HG03354 (cell line): ENCODE measurements at regions not wholly inside any gene's neighbourhood (a gene's known extent, or its start where the extent isn't known, plus 50 kb on each side); places are given as distances from the start of the nearest gene placed in this dataset.

ENCODE experiments used
- ATAC-seq: cut with Tn5 transposase; IDR thresholded peaks from one replicate; pipeline ENCODE4 v1.9.1; 2021; ENCODE audit warnings: mild to moderate bottlenecking; ENCODE audit not compliant: unreplicated experiment, poor library complexity, severe bottlenecking

GRCh38 chr14:42947991-42948390 lies 1341.3 kb downstream of the LRFN5 start:
- ATAC-seq, result no peak

- ATAC-seq, result no peak
These were observed 1337.6 kb downstream of the LRFN5 start for GRCh38 chr14:42944284-42944683.

DNA sequence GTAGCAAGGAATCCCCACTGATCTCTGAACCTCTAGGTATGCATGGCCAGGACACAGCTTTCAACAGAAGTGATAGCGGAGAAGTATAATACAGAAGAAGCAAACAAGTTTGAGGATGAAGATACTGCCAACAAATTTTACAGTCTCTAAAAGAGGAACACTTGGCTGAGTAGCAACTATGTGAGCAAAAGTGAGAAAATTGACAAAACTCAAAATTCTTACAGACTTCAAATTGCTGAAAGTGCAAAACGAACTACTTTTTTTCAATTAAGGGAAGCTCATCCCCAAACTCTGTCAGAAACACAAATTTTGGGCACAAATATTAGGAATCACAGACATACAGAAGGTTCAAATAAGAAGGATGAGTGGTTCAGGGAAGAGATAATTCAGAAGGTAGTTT lies 1324.6 kb downstream of the LRFN5 start:
- ATAC-seq, result no peak

- no peak for ATAC-seq
These were observed 1323.3 kb downstream of the LRFN5 start for GRCh38 chr14:42929806-42930480.

- no peak for ATAC-seq
These were observed 1320.6 kb downstream of the LRFN5 start for GRCh38 chr14:42927313-42927712.

GRCh38 chr14:42921901-42922300 lies 1315.2 kb downstream of the LRFN5 start:
- ATAC-seq, result no peak

- ATAC-seq, result no peak
These were observed 1311.9 kb downstream of the LRFN5 start for GRCh38 chr14:42918615-42919014.

DNA sequence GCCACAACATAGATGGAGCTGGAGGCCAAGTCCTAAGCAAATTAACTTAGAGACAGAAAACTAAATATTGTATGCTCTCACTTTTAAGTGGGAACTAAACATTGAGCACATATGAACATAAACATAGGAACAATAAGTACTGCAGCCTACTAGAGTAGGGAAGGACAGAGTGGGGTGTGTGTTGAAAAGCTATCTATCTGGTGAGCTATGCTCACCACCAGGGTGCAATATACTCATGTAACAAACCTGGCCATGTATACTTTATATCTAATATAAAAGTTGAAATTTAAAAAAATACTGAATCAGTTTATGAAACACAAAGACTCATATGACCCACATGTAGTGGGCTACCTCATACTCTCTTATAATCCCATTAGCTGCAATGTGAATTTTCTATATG lies 1305.0 kb downstream of the LRFN5 start:
- ATAC-seq, result no peak

DNA sequence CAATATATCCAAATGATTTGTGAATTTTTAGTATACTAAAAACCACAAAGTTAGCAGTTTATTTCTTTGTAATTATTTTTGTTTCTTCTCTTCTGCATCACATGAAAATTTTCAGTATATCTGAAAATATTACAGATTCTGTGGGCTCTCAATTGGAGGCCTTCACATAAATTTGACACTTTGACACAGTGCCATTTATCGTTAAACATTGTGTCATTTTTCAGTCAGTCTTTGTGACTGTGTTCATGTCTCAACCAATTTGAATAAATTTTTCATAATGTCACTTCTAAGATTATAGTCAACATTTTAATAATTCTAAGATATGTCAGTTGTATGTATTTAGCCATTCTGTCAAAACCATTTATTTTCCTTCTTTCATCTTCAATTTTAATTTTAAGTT lies 1303.0 kb downstream of the LRFN5 start:
- no peak for ATAC-seq

- ATAC-seq, result no peak
These were observed 1286.5 kb downstream of the LRFN5 start for GRCh38 chr14:42893183-42893582.

GRCh38 chr14:42884100-42884499 lies 1277.4 kb downstream of the LRFN5 start:
- peak; percentile 45 for ATAC-seq

GRCh38 chr14:42877716-42878115 lies 1271.0 kb downstream of the LRFN5 start:
- no peak for ATAC-seq

DNA sequence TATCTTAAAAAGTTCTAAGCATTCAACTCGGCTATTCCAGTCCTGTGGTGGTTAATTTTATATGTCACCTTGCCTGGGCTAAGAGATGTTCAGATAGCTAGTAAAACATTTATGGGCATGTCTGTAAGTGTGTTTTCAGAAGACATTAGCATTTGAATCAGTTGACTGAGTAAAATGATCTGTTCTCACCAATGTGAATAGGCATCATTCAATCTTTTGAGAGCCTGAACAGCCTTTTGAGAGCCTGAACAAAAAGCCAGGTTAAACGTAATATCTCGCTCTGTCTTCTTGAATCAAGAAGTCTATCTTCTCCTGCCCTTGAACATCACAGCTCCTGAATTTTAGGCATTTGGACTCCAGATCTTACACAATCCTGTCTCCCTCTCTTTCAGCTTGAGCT lies 1266.1 kb downstream of the LRFN5 start:
- no peak for ATAC-seq

- ATAC-seq, result no peak
These were observed 1263.0 kb downstream of the LRFN5 start for GRCh38 chr14:42869681-42870080.

DNA sequence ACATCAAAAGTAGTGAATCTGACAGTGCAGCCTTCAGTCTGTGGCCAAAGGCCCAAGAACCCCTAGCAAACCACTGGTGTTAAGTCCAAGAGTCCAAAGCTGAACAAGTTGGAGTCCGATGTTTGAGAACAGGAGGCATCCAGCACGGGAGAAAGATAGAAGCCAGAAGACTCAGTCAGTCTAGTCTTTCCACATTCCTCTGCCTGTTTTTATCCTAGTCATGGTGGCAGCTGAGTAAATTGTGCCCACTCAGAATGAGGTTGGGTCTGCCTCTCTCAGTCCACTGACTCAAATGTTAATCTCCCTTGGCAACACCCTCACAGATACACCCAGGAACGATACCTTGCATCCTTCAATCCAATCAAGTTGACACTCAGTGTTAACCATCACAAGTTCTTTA lies 1255.4 kb downstream of the LRFN5 start:
- ATAC-seq, result no peak

GRCh38 chr14:42860371-42860770 lies 1253.7 kb downstream of the LRFN5 start:
- ATAC-seq, result no peak

GRCh38 chr14:42856106-42856505 lies 1249.4 kb downstream of the LRFN5 start:
- ATAC-seq, result no peak

DNA sequence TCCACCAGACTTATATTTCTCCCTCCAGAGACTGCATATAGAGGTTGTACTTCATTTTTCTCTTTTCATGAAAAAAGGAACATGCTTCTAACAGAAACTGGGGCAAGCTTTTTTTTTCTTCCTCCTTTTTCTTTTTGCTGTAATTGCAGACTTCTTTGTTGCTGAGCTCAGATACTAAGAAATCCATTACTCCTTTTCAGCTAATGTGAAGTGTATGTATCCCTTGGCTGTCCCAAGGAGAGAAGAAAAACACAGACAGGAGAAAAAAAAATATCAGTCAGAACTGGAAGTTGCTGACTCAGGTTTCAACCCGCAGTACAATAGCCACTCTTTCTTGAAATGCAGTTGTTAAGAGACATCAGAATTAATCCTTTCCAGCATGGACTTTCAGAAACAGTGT lies 1248.4 kb downstream of the LRFN5 start:
- ATAC-seq, result no peak

DNA sequence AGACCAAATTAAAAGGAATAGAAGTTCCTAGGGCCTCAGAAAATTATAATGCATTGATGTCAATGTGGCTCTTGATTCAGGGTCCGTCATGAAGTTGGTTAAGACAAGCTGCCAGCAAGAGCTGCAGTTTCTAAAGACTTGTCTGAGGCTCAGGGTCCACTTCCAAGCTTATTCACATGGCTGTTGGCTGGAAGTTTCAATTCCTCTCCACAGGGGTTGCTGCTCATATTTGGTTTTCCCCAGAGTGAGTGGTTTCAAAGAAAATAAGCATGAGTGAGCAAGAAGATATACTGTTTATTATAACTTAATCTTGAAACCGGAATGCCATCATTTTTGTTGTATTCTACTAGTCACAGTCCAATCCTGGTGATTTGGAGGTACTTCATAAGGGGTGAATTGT lies 1247.4 kb downstream of the LRFN5 start:
- ATAC-seq, result no peak

GRCh38 chr14:42848652-42849051 lies 1242.0 kb downstream of the LRFN5 start:
- ATAC-seq, result no peak

DNA sequence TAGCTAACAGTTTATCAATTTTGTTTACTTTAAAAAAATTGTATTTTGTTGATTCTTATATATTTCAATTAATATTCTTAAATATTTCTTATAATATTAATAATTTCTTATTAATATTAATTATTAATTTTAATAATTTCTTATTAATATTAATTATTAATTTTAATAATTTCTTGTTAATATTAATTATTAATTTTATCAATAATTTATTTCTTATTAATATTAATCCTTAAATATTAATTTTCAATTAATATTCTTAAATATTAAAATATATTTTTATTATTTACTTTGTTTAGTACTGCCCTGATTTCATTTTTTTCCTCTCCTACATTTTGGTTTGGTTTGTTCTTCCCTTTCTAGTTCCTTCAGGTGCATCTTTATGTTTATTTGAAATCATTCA lies 1208.1 kb downstream of the LRFN5 start:
- no peak for ATAC-seq

- ATAC-seq, result no peak
These were observed 1200.2 kb downstream of the LRFN5 start for GRCh38 chr14:42806909-42807315.
